CD4-positive, alpha-beta memory T cell (primary cell): ENCODE measurements at regions not wholly inside any gene's neighbourhood (a gene's known extent, or its start where the extent isn't known, plus 50 kb on each side); places are given as distances from the start of the nearest gene placed in this dataset.
A peak's percentile ranks its signal among the peaks of the same experiment; 100 is the strongest.

ENCODE experiments used
- CTCF ChIA-PET: fragments of 350-600 bp; sonication (Branson Sonifier 250); formaldehyde crosslinking; loops from one replicate; lab custom pipeline; 2021; ENCODE audit warnings: inconsistent platforms; ENCODE audit not compliant: partially characterized antibody; lab: Charles Lee
- POLR2A ChIA-PET: fragments of 350-600 bp; sonication (Branson Sonifier 250); formaldehyde crosslinking; loops from one replicate; lab custom pipeline; 2021; ENCODE audit not compliant: partially characterized antibody; lab: Charles Lee
- DNase-seq, 5 donors: peaks; one replicate each; pipeline versions ENCODE4 v3.0.0 to v3.0.0-alpha.2; 2020 to 2022; ENCODE audit warnings: mixed read lengths in 1 of 5
- H3K27ac ChIP-seq: one replicate; pipeline ENCODE4 v1.7.0; 2013; ENCODE audit warnings: low read depth, low read length
- H3K27me3 ChIP-seq: 2 replicates; pipeline ENCODE4 v1.7.0; 2013; ENCODE audit warnings: mild to moderate bottlenecking, low read length, moderate library complexity; ENCODE audit not compliant: insufficient read depth
- H3K36me3 ChIP-seq: 2 replicates; pipeline ENCODE4 v1.7.0; 2013; ENCODE audit warnings: mild to moderate bottlenecking, low read length, moderate library complexity; ENCODE audit not compliant: insufficient read depth
- H3K4me1 ChIP-seq: 2 replicates; pipeline ENCODE4 v1.7.0; 2013; ENCODE audit warnings: mild to moderate bottlenecking, low read length, moderate library complexity; ENCODE audit not compliant: insufficient read depth
- H3K4me3 ChIP-seq, 2 donors: one replicate each; pipeline ENCODE4 v1.7.0; 2013; ENCODE audit warnings: low read length in 2 of 2, mild to moderate bottlenecking in 1 of 2
- H3K9me3 ChIP-seq, 2 donors: one replicate each; pipeline ENCODE4 v1.7.0; 2013; ENCODE audit warnings: low read length in 2 of 2, control low read depth in 1 of 2; ENCODE audit not compliant: control insufficient read depth in 1 of 2
- H3K27ac Mint-ChIP-seq, 7 donors: one replicate each; pipeline ENCODE4 v1.8.0; 2020 to 2021; ENCODE audit warnings: mixed read lengths in 7 of 7, mild to moderate bottlenecking in 6 of 7, inconsistent platforms in 3 of 7, moderate library complexity in 3 of 7
- H3K27me3 Mint-ChIP-seq, 2 donors: one replicate each; pipeline ENCODE4 v1.8.0; 2020 to 2021; ENCODE audit warnings: mixed read lengths in 2 of 2
- H3K36me3 Mint-ChIP-seq, 2 donors: one replicate each; pipeline ENCODE4 v1.8.0; 2020 to 2021; ENCODE audit warnings: mixed read lengths in 2 of 2, inconsistent platforms in 1 of 2, mild to moderate bottlenecking in 1 of 2
- H3K4me1 Mint-ChIP-seq, 4 donors: one replicate each; pipeline ENCODE4 v1.8.0; 2020 to 2021; ENCODE audit warnings: mixed read lengths in 4 of 4, mild to moderate bottlenecking in 1 of 4
- H3K4me3 Mint-ChIP-seq, 8 donors: one replicate each; pipeline ENCODE4 v1.8.0; 2020 to 2021; ENCODE audit warnings: mixed read lengths in 8 of 8, mild to moderate bottlenecking in 7 of 8, moderate library complexity in 6 of 8, inconsistent platforms in 3 of 8
- H3K9me3 Mint-ChIP-seq, 8 donors: one replicate each; pipeline ENCODE4 v1.8.0; 2020 to 2021; ENCODE audit warnings: mixed read lengths in 8 of 8, mild to moderate bottlenecking in 5 of 8, inconsistent platforms in 3 of 8, moderate library complexity in 1 of 8
- intact Hi-C: fragments of 100-400 bp; cut with micrococcal nuclease; formaldehyde crosslinking; loops from one replicate; pipeline ENCODE4 v1.15.1; 2023

DNA sequence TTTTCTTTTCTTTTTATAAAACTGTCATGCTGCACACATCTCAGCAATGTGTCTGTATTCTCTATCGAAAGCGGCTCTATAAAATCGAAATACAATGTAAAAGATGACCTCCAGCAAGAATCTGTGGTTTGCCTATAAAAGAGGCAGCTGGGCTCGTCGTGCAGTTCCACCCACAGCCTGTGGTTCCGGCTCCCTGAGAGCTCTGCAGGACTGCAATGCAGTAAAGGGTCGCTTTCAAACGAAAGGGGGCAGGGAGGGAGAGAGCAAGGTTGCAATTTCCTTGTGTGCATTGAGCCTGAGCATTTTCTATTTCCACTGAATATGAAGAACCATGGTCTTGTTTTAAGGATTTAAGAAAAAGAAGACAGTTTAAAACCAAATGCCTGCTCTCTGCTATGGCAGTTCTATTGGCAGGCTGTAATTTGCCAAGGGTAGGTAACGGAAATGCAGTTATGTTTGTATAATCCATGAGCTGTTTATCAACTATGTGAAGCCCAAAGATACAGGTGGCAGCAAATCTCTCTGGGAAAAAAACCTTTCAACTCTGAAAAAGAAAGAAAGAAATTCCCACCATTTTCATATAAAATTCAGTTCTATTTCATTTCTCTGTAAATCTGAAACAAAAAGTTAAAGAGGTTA is 236.5 kb downstream of the HACE1 start:
- DNase-seq = peak in 1 of 5 donors; percentile 3
- POLR2A ChIA-PET = no interaction called here
- H3K27ac Mint-ChIP-seq = no peak overlapping the region

DNA sequence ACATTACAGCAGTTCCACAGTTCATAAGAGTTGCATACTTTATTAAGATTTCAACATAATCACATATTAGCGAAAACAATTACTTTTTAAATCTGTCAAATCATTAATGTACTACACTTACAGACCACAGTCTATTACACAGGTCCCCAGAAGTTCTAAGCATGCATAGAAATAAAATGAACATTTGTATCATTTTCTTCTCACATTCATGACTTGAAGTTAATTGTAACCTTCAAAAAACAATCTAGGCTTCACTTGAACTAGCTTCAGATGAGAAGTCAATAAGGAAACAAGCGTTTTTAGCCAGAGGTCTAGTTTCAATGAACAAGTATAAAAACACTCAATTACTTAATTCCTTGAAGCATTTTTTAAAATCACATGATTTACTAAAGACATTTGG is 238.3 kb downstream of the HACE1 start:
- Histone ChIP-seq H3K27me3 (no peaks in the 10 kb centered on the region), H3K4me1 (no peaks in the 10 kb centered on the region), H3K27ac (no peak overlapping the region), H3K9me3 (no peaks in the 10 kb centered on the region), H3K36me3 (no peaks in the 10 kb centered on the region), H3K4me3 (no peak overlapping the region)
- no peaks in the 10 kb centered on the region for H3K9me3 Mint-ChIP-seq
- intact Hi-C loops = no loop called here
- ChIA-PET CTCF (no interaction called here), POLR2A (no interaction called here)
- H3K27ac Mint-ChIP-seq = no peak overlapping the region
- peaks cover 6 to 12% (median 9%) of the 10 kb centered on the region in 4 donors for H3K4me1 Mint-ChIP-seq
- DNase-seq = no peak
- H3K4me3 Mint-ChIP-seq = no peak overlapping the region
- no peaks in the 10 kb centered on the region for H3K27me3 Mint-ChIP-seq
- no peaks in the 10 kb centered on the region for H3K36me3 Mint-ChIP-seq

More for the DNA sequence above, 236.5 kb downstream of the HACE1 start:
- Mint-ChIP-seq H3K4me3 (peak overlapping the region in 7 of 8 donors; percentile 49 to 73 (median 65)), H3K27me3 (peaks cover 6% of the 10 kb centered on the region in 2 donors), H3K4me1 (peaks cover 6 to 12% (median 9%) of the 10 kb centered on the region in 4 donors), H3K36me3 (no peaks in the 10 kb centered on the region), H3K9me3 (no peaks in the 10 kb centered on the region)
- CTCF ChIA-PET = no interaction called here
- no peaks in the 10 kb centered on the region for H3K4me1 ChIP-seq
- H3K27me3 ChIP-seq = no peaks in the 10 kb centered on the region
- no peaks in the 10 kb centered on the region for H3K9me3 ChIP-seq
- intact Hi-C loops = no loop called here
- H3K36me3 ChIP-seq = no peaks in the 10 kb centered on the region
- H3K4me3 ChIP-seq = no peak overlapping the region
- H3K27ac ChIP-seq = no peak overlapping the region

DNA sequence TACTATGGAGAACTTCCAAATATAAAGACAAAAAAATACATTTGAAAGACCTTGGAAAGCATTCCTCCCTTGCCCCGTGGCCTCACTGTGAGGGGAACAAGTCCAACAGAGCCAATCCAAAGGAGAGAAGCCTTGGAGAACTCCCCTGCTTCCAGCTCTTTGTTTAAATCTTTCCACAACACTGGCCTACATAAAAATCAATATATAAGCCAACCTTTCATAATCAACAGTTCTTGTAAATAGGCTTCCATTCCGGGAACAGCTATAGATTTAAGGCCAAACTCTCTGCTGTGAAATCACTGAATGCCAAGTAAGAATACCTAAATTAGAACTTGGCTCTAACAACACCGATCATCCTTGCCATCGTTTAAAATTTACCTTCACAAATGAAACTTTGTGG is 242.1 kb downstream of the HACE1 start:
- H3K27ac ChIP-seq = no peak overlapping the region
- H3K9me3 ChIP-seq = no peaks in the 10 kb centered on the region
- no peak for DNase-seq
- no peaks in the 10 kb centered on the region for H3K36me3 Mint-ChIP-seq
- no peaks in the 10 kb centered on the region for H3K36me3 ChIP-seq
- H3K27me3 ChIP-seq = no peaks in the 10 kb centered on the region
- intact Hi-C loops = no loop called here
- H3K27ac Mint-ChIP-seq = no peak overlapping the region
- H3K4me1 Mint-ChIP-seq = peaks cover 0 to 5% (median under 1%) of the 10 kb centered on the region in 4 donors
- H3K9me3 Mint-ChIP-seq = no peaks in the 10 kb centered on the region
- H3K4me1 ChIP-seq = no peaks in the 10 kb centered on the region
- H3K4me3 Mint-ChIP-seq = no peak overlapping the region
- peaks cover 0 to 3% of the 10 kb centered on the region in 2 donors for H3K27me3 Mint-ChIP-seq
- H3K4me3 ChIP-seq = no peak overlapping the region
- ChIA-PET POLR2A (no interaction called here), CTCF (no interaction called here)

DNA sequence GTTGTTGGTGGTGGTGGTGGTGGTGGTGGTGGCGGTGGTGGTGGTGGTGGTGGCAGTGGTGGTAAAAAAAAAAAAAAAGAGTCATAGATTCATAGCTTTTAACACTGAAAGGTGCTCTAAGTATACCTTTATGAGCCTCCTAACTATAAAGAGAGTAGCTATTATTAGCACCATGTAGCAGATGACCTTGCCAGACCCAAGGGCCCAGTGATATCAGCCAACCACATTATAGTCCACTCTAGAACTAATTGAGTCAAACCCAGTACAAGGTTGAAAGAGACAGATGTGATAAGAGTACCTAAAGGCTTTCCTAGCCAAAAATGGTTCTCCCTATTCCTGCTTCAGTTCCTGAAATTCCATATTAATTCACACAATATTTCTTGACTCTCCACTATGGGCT is 245.3 kb downstream of the HACE1 start:
- H3K27ac Mint-ChIP-seq = no peak overlapping the region
- intact Hi-C loops = no loop called here
- no peak for DNase-seq
- peaks cover 0 to 2% (median 0%) of the 10 kb centered on the region in 8 donors for H3K9me3 Mint-ChIP-seq
- no peak overlapping the region for H3K4me3 Mint-ChIP-seq
- Histone ChIP-seq H3K36me3 (no peaks in the 10 kb centered on the region), H3K27me3 (no peaks in the 10 kb centered on the region), H3K4me1 (no peaks in the 10 kb centered on the region), H3K27ac (no peak overlapping the region), H3K4me3 (no peak overlapping the region), H3K9me3 (no peaks in the 10 kb centered on the region)
- ChIA-PET POLR2A (no interaction called here), CTCF (no interaction called here)
- H3K27me3 Mint-ChIP-seq = peaks cover 0 to 5% of the 10 kb centered on the region in 2 donors
- H3K36me3 Mint-ChIP-seq = no peaks in the 10 kb centered on the region
- peaks cover 0 to 3% (median under 1%) of the 10 kb centered on the region in 4 donors for H3K4me1 Mint-ChIP-seq

DNA sequence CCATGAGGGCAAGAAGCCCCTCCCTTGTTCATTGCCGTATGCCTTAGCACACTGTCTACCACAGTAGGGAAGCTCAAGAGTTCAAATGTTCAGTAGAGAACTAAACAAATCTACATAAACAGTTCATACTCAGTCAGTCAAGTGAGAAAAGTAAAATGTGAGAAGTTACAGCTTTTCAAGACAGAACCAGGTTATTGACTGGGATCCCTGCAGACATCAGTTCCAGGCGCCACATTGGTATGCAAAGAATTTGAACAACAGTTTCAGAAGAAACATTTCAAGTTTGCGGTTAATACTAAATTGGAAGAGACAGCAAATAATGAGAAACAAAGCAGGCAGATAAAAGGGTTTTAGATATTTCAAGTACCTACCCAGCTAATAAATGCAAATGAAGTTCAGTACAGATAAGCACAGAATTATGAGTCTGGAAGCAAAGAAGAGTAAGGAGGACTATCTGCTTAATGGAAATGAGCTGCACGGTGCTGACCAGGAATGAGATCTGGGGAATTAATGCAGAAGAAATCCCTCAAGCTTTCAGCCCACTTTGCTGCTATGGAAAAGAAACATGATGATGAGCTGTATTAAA is 246.2 kb downstream of the HACE1 start:
- peaks cover 0 to 3% (median under 1%) of the 10 kb centered on the region in 4 donors for H3K4me1 Mint-ChIP-seq
- Histone ChIP-seq H3K36me3 (no peaks in the 10 kb centered on the region), H3K4me3 (no peak overlapping the region), H3K4me1 (no peaks in the 10 kb centered on the region), H3K27ac (no peak overlapping the region), H3K27me3 (no peaks in the 10 kb centered on the region), H3K9me3 (no peaks in the 10 kb centered on the region)
- no peak overlapping the region for H3K27ac Mint-ChIP-seq
- peaks cover 0 to 2% (median 0%) of the 10 kb centered on the region in 8 donors for H3K9me3 Mint-ChIP-seq
- DNase-seq = no peak
- intact Hi-C loops = no loop called here
- CTCF ChIA-PET = no interaction called here
- H3K36me3 Mint-ChIP-seq = no peaks in the 10 kb centered on the region
- peaks cover 3 to 5% of the 10 kb centered on the region in 2 donors for H3K27me3 Mint-ChIP-seq
- no peak overlapping the region for H3K4me3 Mint-ChIP-seq
- POLR2A ChIA-PET = no interaction called here

DNA sequence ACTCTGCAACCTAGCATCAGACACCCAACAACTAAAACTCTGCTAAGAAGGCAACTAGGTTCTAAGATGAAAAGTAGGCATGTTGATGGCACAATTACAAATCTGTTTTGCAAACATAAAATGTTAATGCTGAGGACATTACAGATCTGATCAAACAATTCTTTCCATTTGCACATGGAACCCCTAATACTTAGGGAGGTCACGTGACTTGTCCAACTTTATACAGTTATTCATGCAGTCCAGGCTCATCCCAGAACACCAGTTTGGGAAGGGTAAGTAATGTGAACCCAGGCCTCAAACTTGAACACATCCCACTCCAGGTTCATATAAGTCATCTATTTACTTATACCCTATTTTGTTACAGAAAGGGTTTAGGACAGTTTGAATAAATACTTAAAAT is 247.2 kb downstream of the HACE1 start:
- no peak overlapping the region for H3K4me3 Mint-ChIP-seq
- Histone ChIP-seq H3K27ac (no peak overlapping the region), H3K4me3 (no peak overlapping the region), H3K27me3 (no peaks in the 10 kb centered on the region), H3K4me1 (no peaks in the 10 kb centered on the region), H3K9me3 (no peaks in the 10 kb centered on the region), H3K36me3 (no peaks in the 10 kb centered on the region)
- intact Hi-C loops = no loop called here
- no peaks in the 10 kb centered on the region for H3K36me3 Mint-ChIP-seq
- peaks cover 0 to 2% (median 0%) of the 10 kb centered on the region in 8 donors for H3K9me3 Mint-ChIP-seq
- no peak overlapping the region for H3K27ac Mint-ChIP-seq
- no peak for DNase-seq
- ChIA-PET CTCF (no interaction called here), POLR2A (no interaction called here)
- H3K4me1 Mint-ChIP-seq = peaks cover 0 to 1% (median 0%) of the 10 kb centered on the region in 4 donors
- peaks cover 3 to 5% of the 10 kb centered on the region in 2 donors for H3K27me3 Mint-ChIP-seq

DNA sequence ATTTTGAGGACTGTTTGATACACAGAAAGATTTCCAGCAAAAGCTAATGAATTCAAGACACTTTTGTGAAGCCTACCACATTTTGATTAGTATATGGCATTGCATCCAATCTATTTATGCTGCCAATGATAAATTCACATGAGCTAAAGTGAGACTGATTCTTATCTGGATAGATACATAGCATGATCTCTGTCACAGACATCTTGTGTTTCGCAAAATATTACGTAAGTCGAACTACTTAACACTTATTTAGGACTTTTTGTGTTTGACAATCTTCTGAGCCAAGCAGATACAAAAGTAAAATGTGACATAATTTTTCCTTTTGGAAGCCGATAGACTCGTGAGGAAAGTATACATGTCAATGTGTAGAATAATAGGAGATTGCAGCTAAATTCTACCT is 251.6 kb downstream of the HACE1 start:
- Mint-ChIP-seq H3K4me3 (no peak overlapping the region), H3K9me3 (peaks cover 0 to 2% (median 0%) of the 10 kb centered on the region in 8 donors), H3K36me3 (no peaks in the 10 kb centered on the region), H3K4me1 (no peaks in the 10 kb centered on the region), H3K27ac (no peak overlapping the region), H3K27me3 (peaks cover 3 to 5% of the 10 kb centered on the region in 2 donors)
- Histone ChIP-seq H3K4me1 (no peaks in the 10 kb centered on the region), H3K27ac (no peak overlapping the region), H3K9me3 (no peaks in the 10 kb centered on the region), H3K36me3 (no peaks in the 10 kb centered on the region), H3K4me3 (no peak overlapping the region), H3K27me3 (no peaks in the 10 kb centered on the region)
- no peak for DNase-seq
- CTCF ChIA-PET = interaction anchor here (0.6 kb wide), 1 partner anchor 13 kb away, joined by 3 read pairs; no protein-coding TSS in a partner anchor
- intact Hi-C loops = no loop called here
- POLR2A ChIA-PET = no interaction called here
